KMS-11 (cell line): ENCODE measurements at regions not wholly inside any gene's neighbourhood (a gene's known extent, or its start where the extent isn't known, plus 50 kb on each side); places are given as distances from the start of the nearest gene placed in this dataset.
"Not testable (repeated sequence)": the region's sequence is repeated elsewhere in the genome, so short reads cannot be mapped to it uniquely, and the experiment has no call there.

ENCODE experiments used
- H2AFZ ChIP-seq: fragments of 200-600 bp; sonication (generic); 2 replicates; pipeline ENCODE4 v1.6.1; 2016; ENCODE audit warnings: antibody characterized with exemption, mixed run types, low read depth
- H3K27ac ChIP-seq: fragments of 200-600 bp; sonication (generic); 2 replicates; pipeline ENCODE4 v1.6.1; 2016; ENCODE audit warnings: mild to moderate bottlenecking, mixed run types
- H3K27me3 ChIP-seq: fragments of 200-600 bp; sonication (generic); 2 replicates; pipeline ENCODE4 v1.6.1; 2017; ENCODE audit warnings: mild to moderate bottlenecking, low read depth, mixed run types, moderate library complexity; ENCODE audit not compliant: insufficient read depth
- H3K36me3 ChIP-seq: fragments of 200-600 bp; sonication (generic); 2 replicates; pipeline ENCODE4 v1.6.1; 2017; ENCODE audit warnings: mild to moderate bottlenecking, mixed run types; ENCODE audit not compliant: insufficient read depth
- H3K4me1 ChIP-seq: fragments of 200-600 bp; sonication (generic); 2 replicates; pipeline ENCODE4 v1.6.1; 2016; ENCODE audit warnings: mild to moderate bottlenecking, low read depth, mixed run types; ENCODE audit not compliant: poor library complexity, severe bottlenecking
- H3K4me2 ChIP-seq: fragments of 200-600 bp; sonication (generic); 2 replicates; pipeline ENCODE4 v1.7.0; 2016; ENCODE audit warnings: mild to moderate bottlenecking, mixed run types
- H3K4me3 ChIP-seq: fragments of 200-600 bp; sonication (generic); IDR thresholded peaks from 2 replicates; pipeline ENCODE4 v1.6.1; 2017; ENCODE audit warnings: low read depth, low read length, mixed read lengths; ENCODE audit not compliant: insufficient read depth
- H3K79me2 ChIP-seq: fragments of 200-600 bp; sonication (generic); 2 replicates; pipeline ENCODE4 v1.6.1; 2016; ENCODE audit warnings: low read depth, mixed run types; ENCODE audit not compliant: insufficient read depth
- H3K9ac ChIP-seq: fragments of 200-600 bp; sonication (generic); 2 replicates; pipeline ENCODE4 v1.6.1; 2016; ENCODE audit warnings: mild to moderate bottlenecking, mixed run types
- H4K20me1 ChIP-seq: fragments of 200-600 bp; sonication (generic); 2 replicates; pipeline ENCODE4 v1.6.1; 2016; ENCODE audit warnings: mild to moderate bottlenecking, mixed run types; ENCODE audit not compliant: insufficient read depth
- CTCF ChIP-seq: fragments of 200-600 bp; sonication (generic); conservative IDR thresholded peaks from 2 replicates; pipeline ENCODE4 v1.6.1; 2017; ENCODE audit warnings: low read depth, mild to moderate bottlenecking, antibody characterized with exemption, low read length, moderate library complexity, mixed read lengths

- no peaks in the 10 kb centered on the region for H3K4me1 ChIP-seq
- H3K27ac ChIP-seq: no peak overlapping the region
Observed at GRCh38 chr2:172256886-172257285, 154.2 kb upstream of the DLX2 start.

GRCh38 chr2:172259827-172260226 lies 157.1 kb upstream of the DLX2 start:
- TF ChIP-seq CTCF: no peak
- Histone ChIP-seq H2AFZ (no peak overlapping the region), H4K20me1 (no peaks in the 10 kb centered on the region), H3K36me3 (no peaks in the 10 kb centered on the region), H3K79me2 (no peaks in the 10 kb centered on the region), H3K27ac (no peak overlapping the region), H3K27me3 (no peaks in the 10 kb centered on the region), H3K4me3 (no peak overlapping the region), H3K4me2 (no peak overlapping the region), H3K9ac (no peak overlapping the region), H3K4me1 (no peaks in the 10 kb centered on the region)

More at GRCh38 chr2:172256886-172257285, 154.2 kb upstream of the DLX2 start:
- Histone ChIP-seq H3K4me2 (no peak overlapping the region), H3K27me3 (no peaks in the 10 kb centered on the region), H2AFZ (no peak overlapping the region), H3K4me3 (no peak overlapping the region), H3K36me3 (no peaks in the 10 kb centered on the region), H3K79me2 (no peaks in the 10 kb centered on the region), H3K9ac (no peak overlapping the region), H4K20me1 (no peaks in the 10 kb centered on the region)
- no peak for TF ChIP-seq CTCF

- H4K20me1 ChIP-seq: no peaks in the 10 kb centered on the region
- H3K4me2 ChIP-seq: no peak overlapping the region
- H3K4me3 ChIP-seq: no peak overlapping the region
- no peaks in the 10 kb centered on the region for H3K79me2 ChIP-seq
- H3K9ac ChIP-seq: no peak overlapping the region
- no peak for TF ChIP-seq CTCF
- no peaks in the 10 kb centered on the region for H3K27me3 ChIP-seq
- H2AFZ ChIP-seq: no peak overlapping the region
- H3K27ac ChIP-seq: no peak overlapping the region
- H3K36me3 ChIP-seq: no peaks in the 10 kb centered on the region
- H3K4me1 ChIP-seq: no peaks in the 10 kb centered on the region
Observed at GRCh38 chr2:172260336-172260735, 157.6 kb upstream of the DLX2 start.

- Histone ChIP-seq H3K9ac (no peak overlapping the region), H3K4me3 (no peak overlapping the region), H3K4me2 (no peak overlapping the region), H3K36me3 (no peaks in the 10 kb centered on the region), H3K79me2 (no peaks in the 10 kb centered on the region), H3K4me1 (no peaks in the 10 kb centered on the region), H3K27ac (no peak overlapping the region), H3K27me3 (no peaks in the 10 kb centered on the region), H4K20me1 (no peaks in the 10 kb centered on the region), H2AFZ (no peak overlapping the region)
- TF ChIP-seq CTCF: no peak
Observed at GRCh38 chr2:172261292-172261691, 158.6 kb upstream of the DLX2 start.

- no peak overlapping the region for H3K4me3 ChIP-seq
- H3K27me3 ChIP-seq: no peaks in the 10 kb centered on the region
- TF ChIP-seq CTCF: no peak
- no peak overlapping the region for H2AFZ ChIP-seq
- no peak overlapping the region for H3K9ac ChIP-seq
- no peaks in the 10 kb centered on the region for H3K79me2 ChIP-seq
- no peak overlapping the region for H3K27ac ChIP-seq
- no peaks in the 10 kb centered on the region for H3K4me1 ChIP-seq
- H4K20me1 ChIP-seq: no peaks in the 10 kb centered on the region
- no peaks in the 10 kb centered on the region for H3K36me3 ChIP-seq
- no peak overlapping the region for H3K4me2 ChIP-seq
Observed at GRCh38 chr2:172262486-172262885, 159.8 kb upstream of the DLX2 start.

GRCh38 chr2:172264820-172265219 lies 162.1 kb upstream of the DLX2 start:
- not testable (repeated sequence) for H4K20me1 ChIP-seq, H3K27me3 ChIP-seq, H3K9ac ChIP-seq, H3K36me3 ChIP-seq, H2AFZ ChIP-seq, H3K4me1 ChIP-seq, H3K27ac ChIP-seq, H3K4me3 ChIP-seq, H3K79me2 ChIP-seq, H3K4me2 ChIP-seq
